Astrocyte (in vitro differentiated cells and primary cell): ENCODE measurements at regions not wholly inside any gene's neighbourhood (a gene's known extent, or its start where the extent isn't known, plus 50 kb on each side); places are given as distances from the start of the nearest gene placed in this dataset.
A peak's percentile ranks its signal among the peaks of the same experiment; 100 is the strongest.

ENCODE experiments used
- DNase-seq: peaks from one replicate; pipeline ENCODE4 v3.0.0-alpha.2; 2010; ENCODE audit warnings: low read depth
- FAIRE-seq: peaks from 2 replicates; lab custom pipeline; 2011; peaks lifted over from hg19 to GRCh38; lab: Jason Lieb, UNC
- H2AFZ ChIP-seq: 2 replicates; pipeline ENCODE4 v1.6.0; 2012; ENCODE audit warnings: low read depth, low read length, inconsistent platforms
- H3K27ac ChIP-seq: 2 replicates; pipeline ENCODE4 v1.5.1; 2011; ENCODE audit warnings: low read depth, low read length, inconsistent platforms
- H3K27me3 ChIP-seq: 2 replicates; pipeline ENCODE4 v1.6.0; 2011; ENCODE audit warnings: low read length, inconsistent platforms; ENCODE audit not compliant: insufficient read depth
- H3K36me3 ChIP-seq: 2 replicates; pipeline ENCODE4 v1.5.1; 2011; ENCODE audit warnings: low read length, inconsistent platforms; ENCODE audit not compliant: insufficient read depth
- H3K4me1 ChIP-seq: 2 replicates; pipeline ENCODE4 v1.5.1; 2011; ENCODE audit warnings: low read length, inconsistent platforms; ENCODE audit not compliant: insufficient read depth
- H3K4me2 ChIP-seq: 2 replicates; pipeline ENCODE4 v1.6.0; 2012; ENCODE audit warnings: low read length, inconsistent platforms
- H3K4me3 ChIP-seq: 2 replicates; pipeline ENCODE4 v1.5.1; 2011; ENCODE audit warnings: low read depth, mild to moderate bottlenecking, low read length, inconsistent platforms; ENCODE audit not compliant: insufficient read depth
- H3K79me2 ChIP-seq: 2 replicates; pipeline ENCODE4 v1.6.0; 2012; ENCODE audit warnings: mild to moderate bottlenecking, low read length, inconsistent platforms; ENCODE audit not compliant: insufficient read depth
- H3K9ac ChIP-seq: 2 replicates; pipeline ENCODE4 v1.6.0; 2012; ENCODE audit warnings: mild to moderate bottlenecking, low read length, inconsistent platforms
- H3K9me3 ChIP-seq: 2 replicates; pipeline ENCODE4 v1.5.1; 2012; ENCODE audit warnings: low read depth, mild to moderate bottlenecking, low read length, inconsistent platforms; ENCODE audit not compliant: insufficient read depth
- H4K20me1 ChIP-seq: 2 replicates; pipeline ENCODE4 v1.6.0; 2012; ENCODE audit warnings: low read length, inconsistent platforms; ENCODE audit not compliant: insufficient read depth
- H3K27ac Mint-ChIP-seq: one replicate; pipeline ENCODE4 v1.8.0; 2021; ENCODE audit warnings: mild to moderate bottlenecking, mixed read lengths; ENCODE audit not compliant: unreplicated experiment
- H3K27me3 Mint-ChIP-seq: one replicate; pipeline ENCODE4 v1.8.0; 2021; ENCODE audit warnings: low read depth, mixed read lengths; ENCODE audit not compliant: unreplicated experiment
- H3K36me3 Mint-ChIP-seq: one replicate; pipeline ENCODE4 v1.8.0; 2021; ENCODE audit warnings: low read depth, mixed read lengths; ENCODE audit not compliant: unreplicated experiment
- H3K4me1 Mint-ChIP-seq: one replicate; pipeline ENCODE4 v1.8.0; 2021; ENCODE audit warnings: low read depth, mixed read lengths; ENCODE audit not compliant: unreplicated experiment
- H3K4me3 Mint-ChIP-seq: one replicate; pipeline ENCODE4 v1.8.0; 2021; ENCODE audit warnings: mild to moderate bottlenecking, moderate library complexity, mixed read lengths; ENCODE audit not compliant: unreplicated experiment
- H3K9me3 Mint-ChIP-seq: one replicate; pipeline ENCODE4 v1.8.0; 2021; ENCODE audit warnings: mild to moderate bottlenecking, mixed read lengths; ENCODE audit not compliant: unreplicated experiment
- CTCF ChIP-seq: IDR thresholded peaks from 2 replicates; pipeline ENCODE4 v1.5.1; 2011; ENCODE audit warnings: low read depth, mild to moderate bottlenecking, inconsistent platforms, low read length, moderate library complexity; ENCODE audit not compliant: insufficient read depth
- EZH2 ChIP-seq: IDR thresholded peaks from 2 replicates; pipeline ENCODE4 v1.6.1; 2012; ENCODE audit warnings: mild to moderate bottlenecking, low read length, inconsistent platforms; ENCODE audit not compliant: insufficient read depth

GRCh38 chrX:124256216-124256615, 76.2 kb upstream of the TEX13D start:
- Histone ChIP-seq H3K4me1 (no peaks in the 10 kb centered on the region), H3K9ac (no peak overlapping the region), H3K27me3 (no peaks in the 10 kb centered on the region), H3K36me3 (no peaks in the 10 kb centered on the region), H3K4me3 (no peak overlapping the region), H3K9me3 (no peaks in the 10 kb centered on the region), H2AFZ (no peak overlapping the region), H3K27ac (no peak overlapping the region), H3K4me2 (no peak overlapping the region), H3K79me2 (no peaks in the 10 kb centered on the region), H4K20me1 (no peaks in the 10 kb centered on the region)
- Mint-ChIP-seq H3K36me3 (no peaks in the 10 kb centered on the region), H3K4me1 (no peaks in the 10 kb centered on the region), H3K27me3 (no peaks in the 10 kb centered on the region), H3K4me3 (no peak overlapping the region), H3K27ac (no peak overlapping the region), H3K9me3 (no peaks in the 10 kb centered on the region)
- DNase-seq, result peak; percentile 72
- FAIRE-seq, result peak; percentile 34
- TF ChIP-seq CTCF (no peak), EZH2 (no peak)

GRCh38 chrX:124256629-124257380, 75.7 kb upstream of the TEX13D start:
- Histone ChIP-seq H3K79me2 (no peaks in the 10 kb centered on the region), H3K27me3 (no peaks in the 10 kb centered on the region), H3K27ac (no peak overlapping the region), H3K4me1 (no peaks in the 10 kb centered on the region), H3K4me2 (no peak overlapping the region), H3K9ac (no peak overlapping the region), H3K4me3 (no peak overlapping the region), H3K9me3 (no peaks in the 10 kb centered on the region), H2AFZ (no peak overlapping the region), H4K20me1 (no peaks in the 10 kb centered on the region), H3K36me3 (no peaks in the 10 kb centered on the region)
- TF ChIP-seq EZH2, result no peak
- no peak for TF ChIP-seq CTCF
- FAIRE-seq (peak; percentile 66), DNase-seq (no peak)
- Mint-ChIP-seq H3K27ac (no peak overlapping the region), H3K36me3 (no peaks in the 10 kb centered on the region), H3K4me3 (no peak overlapping the region), H3K9me3 (no peaks in the 10 kb centered on the region), H3K4me1 (no peaks in the 10 kb centered on the region), H3K27me3 (no peaks in the 10 kb centered on the region)
